Naive thymus-derived CD8-positive, alpha-beta T cell (primary cell): ENCODE measurements at regions not wholly inside any gene's neighbourhood (a gene's known extent, or its start where the extent isn't known, plus 50 kb on each side); places are given as distances from the start of the nearest gene placed in this dataset.
"Not testable (repeated sequence)": the region's sequence is repeated elsewhere in the genome, so short reads cannot be mapped to it uniquely, and the experiment has no call there.

ENCODE experiments used
- ATAC-seq, 2 donors: fragments of 150-1000 bp; cut with Tn5 transposase in 1 of 2; sonication (Bioruptor Pico), chemical (Tn5 transposase) in 1 of 2; 1 replicate in 1 of 2; 2 replicates in 1 of 2; pipeline ENCODE4 v1.10.0; 2021; ENCODE audit warnings: mild to moderate bottlenecking in 2 of 2, moderate library complexity in 2 of 2
- POLR2A ChIA-PET: fragments of 350-600 bp; sonication (Branson Sonifier 250); formaldehyde crosslinking; loops from one replicate; lab custom pipeline; 2021; ENCODE audit warnings: antibody characterized with exemption; lab: Charles Lee
- DNase-seq, 10 donors: peaks; one replicate each; pipeline versions ENCODE4 v3.0.0 to v3.0.0-alpha.2; 2020 to 2022
- H3K27ac Mint-ChIP-seq, 10 donors: one replicate each; pipeline ENCODE4 v1.8.0; 2020 to 2022; ENCODE audit warnings: mild to moderate bottlenecking in 10 of 10, mixed read lengths in 10 of 10, moderate library complexity in 4 of 10, inconsistent platforms in 1 of 10
- H3K27me3 Mint-ChIP-seq, 5 donors: one replicate each; pipeline ENCODE4 v1.8.0; 2021 to 2022; ENCODE audit warnings: mixed read lengths in 5 of 5
- H3K36me3 Mint-ChIP-seq, 3 donors: one replicate each; pipeline ENCODE4 v1.8.0; 2020 to 2022; ENCODE audit warnings: mixed read lengths in 3 of 3, mild to moderate bottlenecking in 2 of 3, inconsistent platforms in 1 of 3
- H3K4me1 Mint-ChIP-seq, 4 donors: one replicate each; pipeline ENCODE4 v1.8.0; 2021 to 2022; ENCODE audit warnings: mixed read lengths in 4 of 4
- H3K4me3 Mint-ChIP-seq, 10 donors: one replicate each; pipeline ENCODE4 v1.8.0; 2020 to 2022; ENCODE audit warnings: mild to moderate bottlenecking in 10 of 10, mixed read lengths in 10 of 10, moderate library complexity in 6 of 10, inconsistent platforms in 1 of 10
- H3K9me3 Mint-ChIP-seq, 9 donors: one replicate each; pipeline ENCODE4 v1.8.0; 2020 to 2022; ENCODE audit warnings: mixed read lengths in 9 of 9, mild to moderate bottlenecking in 3 of 9, inconsistent platforms in 1 of 9, moderate library complexity in 1 of 9

- Mint-ChIP-seq H3K27me3 (peaks cover 2 to 34% (median 19%) of the 10 kb centered on the region in 5 donors), H3K9me3 (peaks cover 0 to 4% (median under 1%) of the 10 kb centered on the region in 9 donors), H3K36me3 (peaks cover 0 to under 1% (median 0%) of the 10 kb centered on the region in 3 donors), H3K4me3 (no peak overlapping the region), H3K27ac (no peak overlapping the region), H3K4me1 (peaks cover 7 to 12% (median 11%) of the 10 kb centered on the region in 4 donors)
- ATAC-seq (no peak), DNase-seq (no peak)
- POLR2A ChIA-PET: no interaction called here
These were observed 127.7 kb downstream of the IGLL1 start for GRCh38 chr22:23452231-23453010.

GRCh38 chr22:23451452-23452230 lies 128.4 kb downstream of the IGLL1 start:
- peak; percentile 42 to 53 for ATAC-seq
- H3K9me3 Mint-ChIP-seq, POLR2A ChIA-PET, H3K4me1 Mint-ChIP-seq, H3K27ac Mint-ChIP-seq, H3K4me3 Mint-ChIP-seq, H3K36me3 Mint-ChIP-seq: not testable (repeated sequence)
- peak in 1 of 10 donors; percentile 26 for DNase-seq
- H3K27me3 Mint-ChIP-seq: peaks cover 2 to 26% (median 16%) of the 10 kb centered on the region in 5 donors

- DNase-seq, H3K27ac Mint-ChIP-seq, H3K4me1 Mint-ChIP-seq, ATAC-seq, POLR2A ChIA-PET, H3K4me3 Mint-ChIP-seq: not testable (repeated sequence)
- peaks cover 0 to 10% (median 5%) of the 10 kb centered on the region in 3 donors for H3K36me3 Mint-ChIP-seq
- H3K9me3 Mint-ChIP-seq: peaks cover 2 to 17% (median 10%) of the 10 kb centered on the region in 9 donors
- peaks cover 2 to 20% (median 9%) of the 10 kb centered on the region in 5 donors for H3K27me3 Mint-ChIP-seq
These were observed 129.3 kb downstream of the IGLL1 start for GRCh38 chr22:23450821-23451220.

GRCh38 chr22:23450434-23450795 lies 129.7 kb downstream of the IGLL1 start:
- POLR2A ChIA-PET: no interaction called here
- no peak for ATAC-seq

GRCh38 chr22:23449748-23450433 lies 130.2 kb downstream of the IGLL1 start:
- peaks cover 0 to 10% (median 5%) of the 10 kb centered on the region in 3 donors for H3K36me3 Mint-ChIP-seq
- H3K27me3 Mint-ChIP-seq: peaks cover 2 to 17% (median 9%) of the 10 kb centered on the region in 5 donors
- H3K27ac Mint-ChIP-seq, ATAC-seq, DNase-seq, POLR2A ChIA-PET, H3K4me3 Mint-ChIP-seq, H3K4me1 Mint-ChIP-seq: not testable (repeated sequence)
- peaks cover 2 to 17% (median 10%) of the 10 kb centered on the region in 9 donors for H3K9me3 Mint-ChIP-seq

More at GRCh38 chr22:23450434-23450795, 129.7 kb downstream of the IGLL1 start:
- Mint-ChIP-seq H3K27ac (no peak overlapping the region), H3K4me3 (no peak overlapping the region), H3K36me3 (peaks cover 0 to 10% (median 5%) of the 10 kb centered on the region in 3 donors), H3K9me3 (peaks cover 2 to 17% (median 10%) of the 10 kb centered on the region in 9 donors), H3K4me1 (no peaks in the 10 kb centered on the region), H3K27me3 (peaks cover 2 to 17% (median 9%) of the 10 kb centered on the region in 5 donors)
- DNase-seq: no peak

GRCh38 chr22:23448499-23449288 lies 131.4 kb downstream of the IGLL1 start:
- DNase-seq, H3K4me3 Mint-ChIP-seq, POLR2A ChIA-PET, H3K27ac Mint-ChIP-seq, H3K4me1 Mint-ChIP-seq, ATAC-seq: not testable (repeated sequence)
- peaks cover 0 to 17% (median 7%) of the 10 kb centered on the region in 5 donors for H3K27me3 Mint-ChIP-seq
- peaks cover 2 to 19% (median 10%) of the 10 kb centered on the region in 9 donors for H3K9me3 Mint-ChIP-seq
- H3K36me3 Mint-ChIP-seq: peaks cover 0 to 10% (median 5%) of the 10 kb centered on the region in 3 donors

- peak overlapping the region in 1 of 10 donors; percentile 47 for H3K27ac Mint-ChIP-seq
- H3K27me3 Mint-ChIP-seq: peaks cover 0 to 3% (median 3%) of the 10 kb centered on the region in 5 donors
- no peaks in the 10 kb centered on the region for H3K4me1 Mint-ChIP-seq
- peaks cover 0 to 10% (median 6%) of the 10 kb centered on the region in 3 donors for H3K36me3 Mint-ChIP-seq
- DNase-seq: no peak
- H3K9me3 Mint-ChIP-seq: peaks cover 2 to 24% (median 10%) of the 10 kb centered on the region in 9 donors
- POLR2A ChIA-PET: no interaction called here
- H3K4me3 Mint-ChIP-seq: no peak overlapping the region
- ATAC-seq: no peak
These were observed 133.2 kb downstream of the IGLL1 start for GRCh38 chr22:23446796-23447350.

GRCh38 chr22:23446194-23446593 lies 133.9 kb downstream of the IGLL1 start:
- POLR2A ChIA-PET, ATAC-seq, H3K4me1 Mint-ChIP-seq, H3K27me3 Mint-ChIP-seq, DNase-seq, H3K27ac Mint-ChIP-seq, H3K4me3 Mint-ChIP-seq: not testable (repeated sequence)
- Mint-ChIP-seq H3K9me3 (peaks cover 4 to 24% (median 10%) of the 10 kb centered on the region in 9 donors), H3K36me3 (peaks cover 0 to 10% (median 9%) of the 10 kb centered on the region in 3 donors)

- Mint-ChIP-seq H3K36me3 (peaks cover 0 to 11% (median 10%) of the 10 kb centered on the region in 3 donors), H3K9me3 (peaks cover 6 to 27% (median 13%) of the 10 kb centered on the region in 9 donors)
- H3K27ac Mint-ChIP-seq, DNase-seq, H3K4me1 Mint-ChIP-seq, H3K27me3 Mint-ChIP-seq, ATAC-seq, H3K4me3 Mint-ChIP-seq: not testable (repeated sequence)
- POLR2A ChIA-PET: interaction anchor here (0.6 kb wide), 1 partner anchor 1379 kb away, joined by 4 read pairs; no protein-coding TSS in a partner anchor
These were observed 136.2 kb downstream of the IGLL1 start for GRCh38 chr22:23443905-23444304.

GRCh38 chr22:23439581-23439980 lies 140.5 kb downstream of the IGLL1 start:
- H3K27ac Mint-ChIP-seq, H3K4me3 Mint-ChIP-seq, DNase-seq, H3K36me3 Mint-ChIP-seq, ATAC-seq, H3K4me1 Mint-ChIP-seq, H3K27me3 Mint-ChIP-seq, POLR2A ChIA-PET: not testable (repeated sequence)
- peaks cover 0 to 11% (median 3%) of the 10 kb centered on the region in 9 donors for H3K9me3 Mint-ChIP-seq

- H3K9me3 Mint-ChIP-seq: peaks cover 0 to 9% (median 3%) of the 10 kb centered on the region in 9 donors
- POLR2A ChIA-PET: no interaction called here
- peaks cover 0 to 4% (median 0%) of the 10 kb centered on the region in 5 donors for H3K27me3 Mint-ChIP-seq
These were observed 141.9 kb downstream of the IGLL1 start for GRCh38 chr22:23438216-23438615.

More at GRCh38 chr22:23438216-23438615, 141.9 kb downstream of the IGLL1 start:
- Mint-ChIP-seq H3K27ac (peak overlapping the region in 1 of 10 donors; percentile 42), H3K4me3 (no peak overlapping the region), H3K36me3 (peaks cover 0 to 6% (median 0%) of the 10 kb centered on the region in 3 donors), H3K4me1 (peaks cover 3% of the 10 kb centered on the region in 4 donors)
- ATAC-seq (no peak), DNase-seq (no peak)
